GM21529 (cell line): ENCODE measurements at regions not wholly inside any gene's neighbourhood (a gene's known extent, or its start where the extent isn't known, plus 50 kb on each side); places are given as distances from the start of the nearest gene placed in this dataset.

Experiments
- ATAC-seq: cut with Tn5 transposase; IDR thresholded peaks from one replicate; pipeline ENCODE4 v1.9.1; 2021; ENCODE audit not compliant: unreplicated experiment

- ATAC-seq: no peak
Measured at GRCh38 chr16:22757202-22757601, 56.8 kb upstream of the HS3ST2 start.

DNA sequence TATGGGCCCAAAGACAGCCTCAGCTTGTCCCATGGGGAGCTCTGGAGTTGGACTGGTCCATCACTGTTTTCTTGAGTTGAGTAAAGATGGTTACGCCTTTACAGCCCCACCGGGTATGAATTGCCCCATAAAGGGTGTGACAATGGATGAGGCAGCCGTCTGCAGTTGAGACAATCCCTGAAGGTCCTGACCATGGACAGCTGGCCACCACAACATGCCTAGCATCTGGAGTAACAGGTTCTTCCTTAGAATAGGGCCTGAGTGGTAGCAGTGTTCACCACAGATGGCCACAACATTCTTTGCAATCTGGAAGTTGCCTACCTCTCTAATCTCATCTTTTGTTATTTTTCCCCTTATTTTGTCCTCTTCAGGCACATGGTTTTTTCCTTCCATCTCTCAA lies 51.5 kb upstream of the HS3ST2 start:
- no peak for ATAC-seq

DNA sequence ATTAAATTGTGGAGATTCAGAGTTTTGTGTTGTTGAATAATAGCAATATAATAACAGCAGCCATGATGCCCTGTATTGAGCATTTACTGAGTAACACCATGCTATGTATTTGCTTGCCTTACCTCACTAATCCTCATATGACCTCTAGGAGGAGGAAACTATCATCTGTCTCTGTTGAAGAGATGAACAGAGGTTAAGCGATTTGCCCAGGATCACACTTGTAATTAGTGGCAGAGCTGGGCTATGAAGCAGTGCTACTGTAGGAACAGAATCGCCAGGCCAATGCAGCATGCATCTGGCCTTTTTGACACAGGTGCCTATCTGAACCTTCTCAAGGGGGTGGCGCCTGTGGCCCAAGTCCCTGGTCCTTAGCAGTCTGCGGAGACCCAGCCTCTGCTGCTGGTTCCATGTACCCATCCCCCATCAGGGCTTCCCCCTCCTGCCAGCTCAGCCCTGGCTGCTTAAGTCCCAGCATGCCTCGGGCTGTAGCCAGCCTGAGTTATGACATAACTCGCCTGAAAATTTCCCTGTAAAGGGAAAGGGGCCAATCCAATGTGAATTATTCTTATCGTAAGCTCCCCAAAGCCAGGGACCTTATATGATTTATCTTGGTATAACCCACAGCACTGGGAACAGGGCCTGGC lies 50.4 kb upstream of the HS3ST2 start:
- ATAC-seq: no peak
